CD4-positive, alpha-beta T cell treated with Interleukin-15 for 4 hours (primary cell): ENCODE measurements at regions not wholly inside any gene's neighbourhood (a gene's known extent, or its start where the extent isn't known, plus 50 kb on each side); places are given as distances from the start of the nearest gene placed in this dataset.

Experiments used
- DNase-seq: peaks from one replicate; pipeline ENCODE4 v3.0.0-alpha.2; 2020; ENCODE audit warnings: low spot score

GRCh38 chr16:73817526-73818324 is 478.9 kb upstream of the PSMD7 start:
- no peak for DNase-seq

- no peak for DNase-seq
Measured at GRCh38 chr16:73813527-73813926, 483.1 kb upstream of the PSMD7 start.

GRCh38 chr16:73804456-73804855 is 492.2 kb upstream of the PSMD7 start:
- no peak for DNase-seq

- DNase-seq = no peak
Measured at GRCh38 chr16:73798471-73798870, 498.1 kb upstream of the PSMD7 start.

GRCh38 chr16:73797115-73797514 is 499.5 kb upstream of the PSMD7 start:
- DNase-seq = no peak

- no peak for DNase-seq
Measured at GRCh38 chr16:73796241-73796640, 500.4 kb upstream of the PSMD7 start.

- DNase-seq = no peak
Measured at GRCh38 chr16:73794994-73795393, 501.6 kb upstream of the PSMD7 start.

GRCh38 chr16:73793871-73794437 is 502.7 kb upstream of the PSMD7 start:
- DNase-seq = no peak

- no peak for DNase-seq
Measured at GRCh38 chr16:73793260-73793659, 503.4 kb upstream of the PSMD7 start.

- no peak for DNase-seq
Measured at GRCh38 chr16:73792199-73793020, 504.2 kb upstream of the PSMD7 start.

- no peak for DNase-seq
Measured at GRCh38 chr16:73781297-73781696, 515.3 kb upstream of the PSMD7 start.

GRCh38 chr16:73778887-73779286 is 517.7 kb upstream of the PSMD7 start:
- DNase-seq = no peak

- DNase-seq = no peak
Measured at GRCh38 chr16:73775841-73776388, 520.7 kb upstream of the PSMD7 start.

- no peak for DNase-seq
Measured at GRCh38 chr16:73771196-73772064, 525.2 kb upstream of the PSMD7 start.

- no peak for DNase-seq
Measured at GRCh38 chr16:73768786-73769203, 527.8 kb upstream of the PSMD7 start.

- no peak for DNase-seq
Measured at GRCh38 chr16:73764321-73764720, 532.3 kb upstream of the PSMD7 start.

GRCh38 chr16:73756289-73757178 is 540.1 kb upstream of the PSMD7 start:
- no peak for DNase-seq

GRCh38 chr16:73753931-73754330 is 542.7 kb upstream of the PSMD7 start:
- DNase-seq = no peak

- DNase-seq = no peak
Measured at GRCh38 chr16:73750639-73751038, 546.0 kb upstream of the PSMD7 start.

- no peak for DNase-seq
Measured at GRCh38 chr16:73747328-73747727, 549.3 kb upstream of the PSMD7 start.

- DNase-seq = no peak
Measured at GRCh38 chr16:73746554-73746953, 550.1 kb upstream of the PSMD7 start.
